H1 (cell line): ENCODE measurements at regions not wholly inside any gene's neighbourhood (a gene's known extent, or its start where the extent isn't known, plus 50 kb on each side); places are given as distances from the start of the nearest gene placed in this dataset.

ENCODE experiments used
- CTCF ChIA-PET: fragments of 300-600 bp; sonication (Branson Sonifier 250); formaldehyde crosslinking; loops from one replicate; lab custom pipeline; 2021; ENCODE audit not compliant: partially characterized antibody; lab: Charles Lee
- POLR2A ChIA-PET: fragments of 300-600 bp; sonication (Branson Sonifier 250); formaldehyde crosslinking; loops from one replicate; lab custom pipeline; 2021; ENCODE audit warnings: inconsistent platforms; ENCODE audit not compliant: partially characterized antibody; lab: Charles Lee
- DNase-seq, 2 experiments: peaks; one replicate each; pipeline versions ENCODE4 v3.0.0 to v3.0.0-alpha.2; 2010 to 2022; ENCODE audit warnings: low spot score in 2 of 2, low read depth in 1 of 2, mixed read lengths in 1 of 2
- FAIRE-seq: peaks from 2 replicates; lab custom pipeline; 2011; peaks lifted over from hg19 to GRCh38; lab: Jason Lieb, UNC
- H2AFZ ChIP-seq: 2 replicates; pipeline ENCODE4 v1.8.1; 2012; ENCODE audit warnings: low read length, inconsistent platforms
- H2AK5ac ChIP-seq: 2 replicates; pipeline ENCODE4 v1.6.1; 2013; ENCODE audit warnings: low read depth, low read length
- H2BK120ac ChIP-seq: replicated peaks from 2 replicates; pipeline ENCODE3; 2013; ENCODE audit warnings: low read depth, low read length, inconsistent platforms
- H2BK12ac ChIP-seq: 2 replicates; pipeline ENCODE4 v1.6.1; 2013; ENCODE audit warnings: low read depth, low read length
- H2BK15ac ChIP-seq: 2 replicates; pipeline ENCODE4 v1.6.1; 2013; ENCODE audit warnings: low read length
- H2BK20ac ChIP-seq: 2 replicates; pipeline ENCODE4 v1.6.1; 2013; ENCODE audit warnings: low read length
- H2BK5ac ChIP-seq: 2 replicates; pipeline ENCODE4 v1.6.1; 2013; ENCODE audit warnings: low read depth, low read length
- H3K14ac ChIP-seq: 2 replicates; pipeline ENCODE4 v1.6.1; 2013; ENCODE audit warnings: inconsistent platforms; ENCODE audit not compliant: insufficient read length
- H3K18ac ChIP-seq: 2 replicates; pipeline ENCODE4 v1.6.1; 2013; ENCODE audit warnings: low read length; ENCODE audit errors: extremely low read depth
- H3K23ac ChIP-seq: 2 replicates; pipeline ENCODE4 v1.6.1; 2013; ENCODE audit warnings: inconsistent platforms; ENCODE audit not compliant: insufficient read length
- H3K23me2 ChIP-seq: 2 replicates; pipeline ENCODE4 v1.6.1; 2013; ENCODE audit warnings: low read depth, low read length
- H3K27ac ChIP-seq: 2 replicates; pipeline ENCODE4 v1.6.1; 2011; ENCODE audit warnings: low read depth, low read length, inconsistent platforms
- H3K27me3 ChIP-seq, 4 experiments: replicated peaks in 1 of 4; 1 replicate in 1 of 4; 2 replicates in 3 of 4; pipeline versions ENCODE4 v1.6.1 to v1.8.1; 2011 to 2013; ENCODE audit warnings: low read length in 3 of 4, mild to moderate bottlenecking in 3 of 4, inconsistent platforms in 2 of 4, mixed read lengths in 2 of 4, moderate library complexity in 1 of 4; ENCODE audit not compliant: control insufficient read depth in 3 of 4, insufficient read depth in 3 of 4; ENCODE audit errors: extremely low read depth in 1 of 4
- H3K36me3 ChIP-seq, 4 experiments: 2 replicates each; pipeline versions ENCODE4 v1.6.1 to v1.8.1; 2011 to 2013; ENCODE audit warnings: mild to moderate bottlenecking in 4 of 4, low read length in 3 of 4, moderate library complexity in 2 of 4, control low read depth in 1 of 4, inconsistent platforms in 1 of 4; ENCODE audit not compliant: insufficient read depth in 4 of 4, control insufficient read depth in 2 of 4
- H3K4ac ChIP-seq: replicated peaks from 2 replicates; pipeline ENCODE3; 2013; ENCODE audit warnings: low read length, low read depth, mixed read lengths, inconsistent platforms; ENCODE audit not compliant: insufficient read length
- H3K4me1 ChIP-seq, 4 experiments: replicated peaks in 1 of 4; 1 replicate in 1 of 4; 2 replicates in 3 of 4; pipeline versions ENCODE4 v1.6.1 to v1.8.1; 2011 to 2013; ENCODE audit warnings: low read length in 3 of 4, inconsistent platforms in 2 of 4, mixed read lengths in 1 of 4; ENCODE audit not compliant: insufficient read depth in 4 of 4, control insufficient read depth in 3 of 4
- H3K4me2 ChIP-seq, 2 experiments: 2 replicates each; pipeline versions ENCODE4 v1.6.1 to v1.8.1; 2011 to 2013; ENCODE audit warnings: low read depth in 2 of 2, low read length in 2 of 2, control low read depth in 1 of 2, inconsistent platforms in 1 of 2, mild to moderate bottlenecking in 1 of 2; ENCODE audit not compliant: insufficient read depth in 1 of 2
- H3K4me3 ChIP-seq, 4 experiments: fragments of 200-600, 300-600 bp in 1 of 4; sonication (generic), shearing (Covaris generic), sonication (Bioruptor Twin) in 1 of 4; 2 replicates each; pipeline versions ENCODE4 v1.5.1 to v1.8.1; 2011 to 2016; ENCODE audit warnings: low read length in 4 of 4, low read depth in 3 of 4, control low read depth in 2 of 4, inconsistent platforms in 2 of 4, mild to moderate bottlenecking in 2 of 4, mixed read lengths in 1 of 4, moderate library complexity in 1 of 4; ENCODE audit not compliant: insufficient read depth in 2 of 4; ENCODE audit errors: extremely low read depth in 1 of 4
- H3K56ac ChIP-seq: replicated peaks from 2 replicates; pipeline ENCODE3; 2013; ENCODE audit warnings: low read depth, mild to moderate bottlenecking, mixed read lengths, low read length, inconsistent platforms; ENCODE audit not compliant: insufficient read length
- H3K79me1 ChIP-seq: 2 replicates; pipeline ENCODE4 v1.6.1; 2013; ENCODE audit warnings: low read depth, low read length, control low read depth
- H3K79me2 ChIP-seq, 2 experiments: 2 replicates each; pipeline versions ENCODE4 v1.6.1 to v1.8.1; 2012 to 2013; ENCODE audit warnings: low read length in 2 of 2, mild to moderate bottlenecking in 2 of 2, inconsistent platforms in 1 of 2; ENCODE audit not compliant: insufficient read depth in 2 of 2, control insufficient read depth in 1 of 2
- H3K9ac ChIP-seq, 4 experiments: replicated peaks in 1 of 4; 1 replicate in 1 of 4; 2 replicates in 3 of 4; pipeline versions ENCODE4 v1.6.1 to v1.8.1; 2011 to 2013; ENCODE audit warnings: low read depth in 3 of 4, low read length in 3 of 4, control low read depth in 2 of 4, mild to moderate bottlenecking in 2 of 4, moderate library complexity in 2 of 4, inconsistent platforms in 1 of 4; ENCODE audit errors: extremely low read depth in 1 of 4
- H3K9me3 ChIP-seq, 2 experiments: 2 replicates each; pipeline versions ENCODE4 v1.6.1 to v1.8.1; 2012 to 2013; ENCODE audit warnings: mild to moderate bottlenecking in 2 of 2, moderate library complexity in 2 of 2, control low read depth in 1 of 2, inconsistent platforms in 1 of 2, low read depth in 1 of 2, low read length in 1 of 2, mixed read lengths in 1 of 2; ENCODE audit not compliant: insufficient read depth in 2 of 2
- H4K20me1 ChIP-seq, 2 experiments: replicated peaks in 1 of 2; 2 replicates each; pipeline versions ENCODE3 to v1.8.1; 2011 to 2013; ENCODE audit warnings: inconsistent platforms in 2 of 2, low read length in 2 of 2, mild to moderate bottlenecking in 1 of 2; ENCODE audit not compliant: insufficient read depth in 2 of 2, control insufficient read depth in 1 of 2
- H4K5ac ChIP-seq: 2 replicates; pipeline ENCODE4 v1.6.1; 2013; ENCODE audit warnings: low read length, low read depth, mixed read lengths, inconsistent platforms; ENCODE audit not compliant: insufficient read length
- H4K8ac ChIP-seq: 2 replicates; pipeline ENCODE4 v1.8.0; 2013; ENCODE audit warnings: mild to moderate bottlenecking, moderate library complexity, low read length, inconsistent platforms; ENCODE audit not compliant: insufficient read depth; ENCODE audit errors: extremely low read depth
- H4K91ac ChIP-seq: replicated peaks from 2 replicates; pipeline ENCODE3; 2013; ENCODE audit warnings: low read length, mixed read lengths, inconsistent platforms; ENCODE audit not compliant: insufficient read length
- CBX5 ChIP-seq: fragments of 300-800, 300-1000 bp; sonication (generic); IDR thresholded peaks from 2 replicates; pipeline ENCODE4 v1.7.1; 2016; ENCODE audit warnings: antibody characterized with exemption, low read length, low read depth
- CHD1 ChIP-seq: IDR thresholded peaks from 2 replicates; pipeline ENCODE4 v1.6.1; 2012; ENCODE audit warnings: low read depth, low read length, improper control_type of control experiment
- CHD2 ChIP-seq: IDR thresholded peaks from 2 replicates; pipeline ENCODE4 v1.6.1; 2012; ENCODE audit warnings: low read length, improper control_type of control experiment
- CREB1 ChIP-seq: IDR thresholded peaks from 2 replicates; pipeline ENCODE4 v1.6.1; 2012; ENCODE audit warnings: inconsistent platforms
- JUND ChIP-seq: IDR thresholded peaks from 2 replicates; pipeline ENCODE4 v1.6.1; 2011; ENCODE audit warnings: mild to moderate bottlenecking, improper control_type of control experiment, low read length
- KDM1A ChIP-seq: fragments of 200-600, 300-600 bp; sonication (generic); IDR thresholded peaks from 2 replicates; pipeline ENCODE4 v1.7.1; 2016; ENCODE audit warnings: mild to moderate bottlenecking, low read length, borderline replicate concordance
- MAFK ChIP-seq: IDR thresholded peaks from 2 replicates; pipeline ENCODE4 v1.6.1; 2012; ENCODE audit warnings: low read depth, mild to moderate bottlenecking, improper control_type of control experiment, low read length
- RAD21 ChIP-seq, 2 experiments: IDR thresholded peaks in 1 of 2; conservative IDR thresholded peaks in 1 of 2; 2 replicates each; pipeline ENCODE4 v1.6.1; 2011; ENCODE audit warnings: low read depth in 2 of 2, low read length in 2 of 2, improper control_type of control experiment in 1 of 2, inconsistent platforms in 1 of 2, mild to moderate bottlenecking in 1 of 2, moderate library complexity in 1 of 2
- RFX5 ChIP-seq: IDR thresholded peaks from 2 replicates; pipeline ENCODE4 v1.6.1; 2011; ENCODE audit warnings: low read depth, low read length, improper control_type of control experiment, borderline replicate concordance
- SIN3A ChIP-seq, 2 experiments: IDR thresholded peaks in 1 of 2; conservative IDR thresholded peaks in 1 of 2; 2 replicates each; pipeline ENCODE4 v1.6.1; 2011 to 2012; ENCODE audit warnings: low read length in 2 of 2, improper control_type of control experiment in 1 of 2, low read depth in 1 of 2, mild to moderate bottlenecking in 1 of 2
- SP2 ChIP-seq: IDR thresholded peaks from 2 replicates; pipeline ENCODE4 v1.6.1; 2012; ENCODE audit warnings: mild to moderate bottlenecking, low read length, inconsistent platforms
- TAF7 ChIP-seq: optimal IDR thresholded peaks from 2 replicates; pipeline ENCODE3; 2011; ENCODE audit warnings: low read depth, mild to moderate bottlenecking, inconsistent platforms, low read length, moderate library complexity, borderline replicate concordance
- TEAD4 ChIP-seq: IDR thresholded peaks from 2 replicates; pipeline ENCODE4 v1.6.1; 2012; ENCODE audit warnings: low read depth, low read length, inconsistent platforms, mixed read lengths
- WGBS, 2 experiments: shearing (Covaris generic) in 1 of 2; methylation state at CpG; one replicate each; pipeline versions ENCODE4 v1.1.6 to v1.1.7; 2013 to 2015; ENCODE audit warnings: low lambda C conversion rate in 2 of 2, mixed read lengths in 2 of 2, inconsistent platforms in 1 of 2, low coverage in 1 of 2, missing lambda C conversion rate in 1 of 2; ENCODE audit not compliant: insufficient replicate concordance in 2 of 2, insufficient coverage in 1 of 2, insufficient read length in 1 of 2; ENCODE audit errors: extremely low coverage in 1 of 2, missing lambda C conversion rate in 1 of 2; 5-methylcytosine and 5-hydroxymethylcytosine counted together

DNA sequence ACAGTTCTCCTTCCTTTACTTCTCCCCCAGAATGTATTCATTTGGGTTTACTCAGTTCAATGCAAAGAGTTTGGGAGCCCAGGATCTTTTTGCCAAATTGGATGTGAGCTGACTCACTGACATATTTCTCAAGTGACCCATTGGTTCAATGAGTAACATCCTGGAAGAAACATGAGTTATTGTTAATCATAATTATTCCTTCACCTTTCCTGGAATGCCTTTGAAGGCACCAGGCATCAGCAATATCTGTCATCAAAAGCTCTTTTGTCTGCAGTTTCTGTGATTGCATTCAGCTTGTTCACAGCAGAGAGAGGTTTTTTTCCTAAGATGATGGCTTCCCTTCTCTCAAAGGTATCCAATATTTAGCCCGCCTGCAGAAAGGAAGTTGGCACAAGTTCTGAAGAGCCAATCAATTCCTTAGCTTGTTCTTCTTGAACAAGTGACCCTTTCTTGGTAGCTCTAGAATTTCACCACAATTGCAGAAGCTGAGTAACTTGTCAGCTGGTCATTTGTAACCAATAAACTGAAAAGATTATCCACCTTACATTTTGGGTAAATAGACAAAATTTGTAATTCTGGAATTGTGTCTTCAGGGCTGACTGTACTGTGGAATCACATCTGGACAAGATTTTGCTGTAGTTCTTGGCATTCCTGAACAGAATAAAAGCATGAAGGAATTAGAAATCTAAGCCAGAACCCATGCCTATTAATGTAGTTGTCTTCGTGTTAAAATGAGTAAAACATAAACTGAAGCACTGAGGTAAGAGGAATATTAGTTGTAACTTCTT lies 72.2 kb upstream of the TMEM17 start:
- CTCF ChIA-PET, result interaction anchor here (0.6 to 0.8 kb wide), 2 partner anchors 11 to 516 kb away, joined by 3 read pairs; no protein-coding TSS in a partner anchor
- H3K4me1 ChIP-seq, result no peaks in the 10 kb centered on the region
- TF ChIP-seq CHD1 (no peak), SIN3A (conservative IDR thresholded peaks at IDR 0.05 in 1 of 2, IDR thresholded peaks at IDR 0.05 in 1 of 2; ENCODE audit: low read depth in 1 of 2, low read length in 2 of 2) (no peak), MAFK (no peak), SP2 (no peak), KDM1A (no peak), CHD2 (no peak), TEAD4 (no peak), CREB1 (no peak), TAF7 (no peak), CBX5 (no peak), JUND (no peak), RAD21 (IDR thresholded peaks at IDR 0.05 in 1 of 2, conservative IDR thresholded peaks at IDR 0.05 in 1 of 2; ENCODE audit: low read depth in 2 of 2, low read length in 2 of 2) (no peak), RFX5 (no peak)

More for the DNA sequence above, 72.2 kb upstream of the TMEM17 start:
- no peak overlapping the region for H3K4ac ChIP-seq
- no peak overlapping the region for H4K5ac ChIP-seq
- H3K4me2 ChIP-seq, result no peak overlapping the region
- H3K79me1 ChIP-seq, result no peaks in the 10 kb centered on the region
- H3K23ac ChIP-seq, result no peak overlapping the region
- no peaks in the 10 kb centered on the region for H4K20me1 ChIP-seq
- no peak overlapping the region for H3K14ac ChIP-seq
- no peak overlapping the region for H2BK120ac ChIP-seq
- DNase-seq (no peak), FAIRE-seq (no peak)
- H3K27ac ChIP-seq, result no peak overlapping the region
- H4K91ac ChIP-seq, result no peak overlapping the region
- H3K9me3 ChIP-seq, result 0 out of 4 replicates have a peak, but pooled peaks cover 0 to 3% of the 10 kb centered on the region in 2 experiments
- H3K56ac ChIP-seq, result no peak overlapping the region
- H2AFZ ChIP-seq, result no peak overlapping the region
- no peak overlapping the region for H3K18ac ChIP-seq
- H3K27me3 ChIP-seq, result no peaks in the 10 kb centered on the region
- no peak overlapping the region for H2BK15ac ChIP-seq
- H2BK12ac ChIP-seq, result no peak overlapping the region
- H3K9ac ChIP-seq, result no peak overlapping the region
- no peak overlapping the region for H2BK20ac ChIP-seq
- 85% methylated on average over 2 of the region's 2 CpGs; no CpG with 5 or more reads in 1 of the 2 experiments for WGBS, 2 experiments
- H2BK5ac ChIP-seq, result no peak overlapping the region
- no peak overlapping the region for H4K8ac ChIP-seq
- H3K4me3 ChIP-seq, result no peak overlapping the region
- H3K23me2 ChIP-seq, result no peaks in the 10 kb centered on the region
- no peaks in the 10 kb centered on the region for H3K79me2 ChIP-seq
- no peak overlapping the region for H2AK5ac ChIP-seq
- POLR2A ChIA-PET, result interaction anchor here (0.8 to 1.1 kb wide), 2 partner anchors 9 to 104 kb away, joined by 3 to 4 read pairs; no protein-coding TSS in a partner anchor
- no peaks in the 10 kb centered on the region for H3K36me3 ChIP-seq
